Gastroesophageal sphincter (tissue), 3 donors: ENCODE measurements at regions not wholly inside any gene's neighbourhood (a gene's known extent, or its start where the extent isn't known, plus 50 kb on each side); places are given as distances from the start of the nearest gene placed in this dataset.

Experiments used
- CTCF ChIP-seq, 4 experiments: fragments of 200-600 bp in 2 of 4; fragments of 450-650 bp in 2 of 4; sonication (generic) in 1 of 4; IDR thresholded peaks; one replicate each; pipeline ENCODE4 v1.5.1; 2017 to 2019; ENCODE audit warnings: antibody characterized with exemption in 4 of 4, mild to moderate bottlenecking in 2 of 4, moderate library complexity in 2 of 4
- EP300 ChIP-seq: sonication (generic); formaldehyde crosslinking; IDR thresholded peaks from one replicate; pipeline ENCODE4 v1.6.1; 2017; ENCODE audit warnings: antibody characterized with exemption, mild to moderate bottlenecking
- POLR2A ChIP-seq, 2 donors: fragments of 450-650 bp; IDR thresholded peaks; one replicate each; pipeline ENCODE4 v1.6.1; 2017; ENCODE audit warnings: antibody characterized with exemption in 2 of 2, mild to moderate bottlenecking in 2 of 2, moderate library complexity in 1 of 2

GRCh38 chr20:4573564-4574355 is 112.5 kb upstream of the PRNP start:
- TF ChIP-seq POLR2A (IDR thresholded peaks at IDR 0.05), result no peak
- TF ChIP-seq EP300, result no peak
- no peak for TF ChIP-seq CTCF (IDR thresholded peaks at IDR 0.05)
